NCI-H2081 treated with DMSO at 0.1 percent for 48 hours (cell line): ENCODE measurements at regions not wholly inside any gene's neighbourhood (a gene's known extent, or its start where the extent isn't known, plus 50 kb on each side); places are given as distances from the start of the nearest gene placed in this dataset.
"Not testable (repeated sequence)": the region's sequence is repeated elsewhere in the genome, so short reads cannot be mapped to it uniquely, and the experiment has no call there.

ENCODE experiments used
- DNase-seq: peaks from one replicate; lab custom pipeline; 2025; lab: John Stamatoyannopoulos, UW

- no peak for DNase-seq
These were observed 325.6 kb upstream of the MAGI2 start for GRCh38 chr7:79778786-79779770.

DNA sequence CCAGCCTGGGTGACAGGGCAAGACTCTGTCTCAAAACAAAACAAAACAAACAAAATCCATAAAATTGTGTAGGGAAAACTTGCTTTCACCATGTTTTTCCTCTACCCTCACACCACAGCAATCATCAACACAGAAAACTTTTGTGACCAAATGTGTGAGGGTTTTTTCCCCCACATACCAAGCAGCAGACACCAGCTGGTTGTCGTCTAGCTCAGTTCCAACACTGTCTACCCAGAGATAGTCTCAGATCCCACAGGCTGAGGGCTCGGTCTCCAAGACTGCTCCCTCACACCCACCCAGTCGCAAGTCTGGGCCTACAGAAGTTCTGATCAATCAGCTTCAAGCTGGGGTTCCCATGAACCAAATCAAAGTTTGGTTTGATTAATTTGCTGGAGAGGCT is 322.4 kb upstream of the MAGI2 start:
- no peak for DNase-seq

DNA sequence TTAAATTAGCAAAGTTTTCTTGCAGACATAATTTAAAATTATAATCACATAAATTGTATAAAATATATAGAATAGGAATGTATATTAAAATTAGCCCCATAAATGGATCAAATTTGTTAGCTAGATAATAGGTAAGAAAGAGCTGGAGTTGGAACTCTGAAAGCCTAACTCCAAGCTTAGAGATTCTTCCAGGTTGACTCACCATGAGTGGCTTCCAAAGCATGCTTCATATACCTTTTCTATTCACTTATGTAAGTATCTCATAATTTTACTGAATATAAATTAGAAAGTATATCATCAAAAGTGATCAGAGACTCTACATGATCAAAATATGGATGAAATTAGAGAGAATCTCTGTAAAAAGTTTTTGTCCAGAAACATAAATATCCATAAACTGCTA is 320.7 kb upstream of the MAGI2 start:
- DNase-seq = no peak

- DNase-seq = no peak
These were observed 317.5 kb upstream of the MAGI2 start for GRCh38 chr7:79770970-79771369.

GRCh38 chr7:79770063-79770462 is 316.6 kb upstream of the MAGI2 start:
- no peak for DNase-seq

DNA sequence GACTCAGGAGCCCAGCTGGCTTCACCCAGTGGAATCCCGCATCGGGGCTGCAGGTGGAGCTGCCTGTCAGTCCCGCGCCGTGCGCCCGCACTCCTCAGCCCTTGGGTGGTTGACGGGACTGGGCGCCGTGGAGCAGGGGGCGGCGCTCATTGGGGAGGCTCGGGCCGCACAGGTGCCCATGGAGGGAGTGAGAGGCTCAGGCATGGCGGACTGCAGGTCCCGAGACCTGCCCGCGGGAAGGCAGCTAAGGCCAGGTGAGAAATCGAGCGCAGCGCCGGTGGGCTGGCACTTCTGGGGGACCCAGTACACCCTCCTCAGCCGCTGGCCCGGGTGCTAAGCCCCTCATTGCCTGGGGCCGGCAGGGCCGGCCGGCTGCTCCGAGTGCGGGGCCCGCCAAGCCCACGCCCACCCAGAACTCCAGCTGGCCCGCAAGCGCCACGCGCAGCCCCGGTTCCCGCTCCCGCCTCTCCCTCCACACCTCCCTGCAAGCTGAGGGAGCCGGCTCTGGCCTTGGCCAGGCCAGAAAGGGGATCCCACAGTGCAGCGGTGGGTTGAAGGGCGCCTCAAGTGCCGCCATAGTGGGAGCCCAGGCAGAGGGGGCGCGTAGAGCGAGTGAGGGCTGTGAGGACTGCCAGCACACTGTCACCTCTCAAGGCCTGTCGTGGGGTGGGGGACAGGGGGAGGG is 314.6 kb upstream of the MAGI2 start:
- not testable (repeated sequence) for DNase-seq

- DNase-seq = not testable (repeated sequence)
These were observed 313.7 kb upstream of the MAGI2 start for GRCh38 chr7:79767192-79767591.

GRCh38 chr7:79761876-79762429 is 308.5 kb upstream of the MAGI2 start:
- DNase-seq = no peak

DNA sequence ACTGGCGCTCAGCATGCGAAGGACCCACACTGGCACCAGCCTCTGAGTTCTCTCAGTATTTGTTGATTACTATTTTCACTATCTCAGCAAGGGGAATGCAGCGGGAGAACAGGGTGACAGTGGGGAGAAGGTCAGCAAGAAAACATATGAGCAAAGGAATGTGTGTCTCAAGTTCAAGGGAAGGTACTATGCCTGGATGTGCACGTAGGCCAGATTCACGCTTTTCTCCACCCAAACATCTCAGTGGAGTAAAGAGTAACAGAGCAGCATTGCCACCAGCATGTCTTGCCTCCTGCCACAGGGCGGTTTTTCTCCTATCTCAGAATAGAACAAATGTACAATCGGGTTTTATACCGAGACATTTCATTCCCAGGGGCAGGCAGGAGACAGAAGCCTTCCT is 297.5 kb upstream of the MAGI2 start:
- not testable (repeated sequence) for DNase-seq

- no peak for DNase-seq
These were observed 296.4 kb upstream of the MAGI2 start for GRCh38 chr7:79749856-79750255.

- DNase-seq = no peak
These were observed 288.2 kb upstream of the MAGI2 start for GRCh38 chr7:79741684-79742083.

- DNase-seq = no peak
These were observed 286.6 kb upstream of the MAGI2 start for GRCh38 chr7:79740076-79740475.

DNA sequence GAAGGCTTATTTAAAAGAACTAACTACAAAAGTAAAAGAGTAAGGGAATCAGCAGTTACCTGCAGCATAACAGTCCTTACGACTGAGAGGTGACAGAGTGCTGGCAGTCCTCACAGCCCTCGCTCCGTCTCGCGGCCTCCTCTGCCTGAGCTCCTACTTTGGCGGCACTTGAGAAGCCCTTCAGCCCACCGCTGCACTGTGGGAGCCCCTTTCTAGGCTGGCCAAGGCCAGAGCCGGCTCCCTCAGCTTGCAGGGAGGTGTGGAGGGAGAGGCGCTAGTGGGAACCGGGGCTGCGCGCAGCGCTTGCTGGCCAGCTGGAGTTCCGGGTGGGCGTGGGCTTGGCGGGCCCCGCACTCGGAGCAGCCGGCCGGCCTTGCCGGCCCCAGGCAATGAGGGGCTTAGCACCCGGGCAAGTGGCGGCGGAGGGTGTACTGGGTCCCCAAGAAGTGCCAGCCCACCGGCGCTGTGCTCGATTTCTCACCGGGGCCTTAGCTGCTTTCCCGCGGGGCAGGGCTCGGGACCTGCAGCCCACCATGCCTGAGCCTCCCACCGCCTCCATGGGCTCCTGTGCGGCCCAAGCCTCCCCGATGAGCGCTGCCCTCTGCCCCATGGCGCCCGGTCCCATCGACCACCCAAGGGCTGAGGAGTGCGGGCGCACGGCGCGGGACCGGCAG is 285.7 kb upstream of the MAGI2 start:
- not testable (repeated sequence) for DNase-seq

GRCh38 chr7:79736418-79736817 is 283.0 kb upstream of the MAGI2 start:
- no peak for DNase-seq

DNA sequence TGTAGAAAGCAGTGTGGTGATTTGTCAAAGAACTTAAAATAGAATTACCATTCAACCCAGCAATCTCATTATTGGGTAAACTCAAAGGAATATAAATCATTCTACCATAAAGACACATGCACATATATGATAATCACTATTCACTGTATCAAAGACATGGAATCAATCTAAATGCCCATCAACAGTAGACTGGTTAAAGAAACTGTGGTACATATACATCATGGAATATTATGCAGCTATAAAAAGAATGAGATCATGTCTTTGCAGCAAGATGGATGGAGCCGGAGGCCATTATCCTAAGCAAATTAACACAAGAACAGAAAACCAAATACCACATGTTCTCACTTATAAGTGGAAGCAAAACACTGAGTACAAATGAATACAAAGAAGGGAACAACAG is 281.5 kb upstream of the MAGI2 start:
- DNase-seq = no peak

DNA sequence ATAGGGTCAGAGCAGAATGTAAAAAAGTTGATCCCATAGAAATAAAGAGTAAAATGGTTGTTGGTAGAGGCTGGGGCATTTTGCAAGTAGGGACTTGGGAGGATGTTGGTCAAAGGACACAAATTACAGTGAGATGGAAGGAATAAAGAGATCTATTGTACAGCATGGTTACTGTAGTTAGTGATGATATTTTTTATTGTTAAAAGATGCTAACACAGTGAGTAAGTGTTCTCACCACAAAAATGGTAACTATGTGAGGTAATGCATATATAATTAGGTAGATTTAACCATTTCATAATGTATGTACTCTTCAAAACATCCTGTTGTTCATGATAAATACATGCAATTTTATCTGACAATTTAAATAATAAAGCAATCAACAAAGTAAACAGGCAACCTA is 280.7 kb upstream of the MAGI2 start:
- DNase-seq = no peak

DNA sequence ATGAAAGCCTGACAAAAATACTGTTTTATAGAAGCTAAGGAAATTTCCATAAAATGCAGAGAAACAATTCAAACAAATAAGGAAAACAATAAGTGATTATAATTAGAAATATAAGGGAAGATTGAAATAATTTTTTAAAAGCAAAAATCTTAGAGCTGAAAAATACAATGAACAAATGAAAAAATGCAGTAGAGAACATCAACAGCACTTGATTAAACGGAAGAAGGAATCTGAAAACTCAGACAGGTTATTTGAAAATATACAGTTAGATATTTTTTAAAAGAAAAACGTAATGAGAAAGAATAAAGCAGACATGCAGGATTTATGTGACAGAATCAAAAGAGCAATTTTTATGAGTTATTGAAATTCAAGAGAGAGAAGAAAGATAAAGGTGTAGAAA is 279.1 kb upstream of the MAGI2 start:
- no peak for DNase-seq

DNA sequence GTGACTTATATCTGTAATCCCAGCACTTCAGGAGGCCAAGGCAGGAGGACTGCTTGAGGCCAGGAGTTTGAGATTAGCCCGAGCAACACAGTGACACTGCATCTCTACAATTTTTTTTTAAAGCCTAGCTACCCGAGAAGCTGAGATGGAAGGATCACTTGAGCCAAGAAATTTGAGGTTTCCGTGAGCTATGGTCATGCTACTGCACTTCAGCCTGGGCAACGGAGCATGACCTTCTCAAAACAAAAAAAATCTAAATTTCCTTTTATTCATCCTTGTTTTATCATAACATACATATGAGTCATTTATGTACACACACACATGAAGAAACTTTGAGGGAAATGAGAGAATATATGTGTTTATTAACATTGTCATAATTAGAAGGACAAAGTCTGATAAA is 277.5 kb upstream of the MAGI2 start:
- DNase-seq = no peak

GRCh38 chr7:79723833-79724618 is 270.6 kb upstream of the MAGI2 start:
- DNase-seq = no peak

DNA sequence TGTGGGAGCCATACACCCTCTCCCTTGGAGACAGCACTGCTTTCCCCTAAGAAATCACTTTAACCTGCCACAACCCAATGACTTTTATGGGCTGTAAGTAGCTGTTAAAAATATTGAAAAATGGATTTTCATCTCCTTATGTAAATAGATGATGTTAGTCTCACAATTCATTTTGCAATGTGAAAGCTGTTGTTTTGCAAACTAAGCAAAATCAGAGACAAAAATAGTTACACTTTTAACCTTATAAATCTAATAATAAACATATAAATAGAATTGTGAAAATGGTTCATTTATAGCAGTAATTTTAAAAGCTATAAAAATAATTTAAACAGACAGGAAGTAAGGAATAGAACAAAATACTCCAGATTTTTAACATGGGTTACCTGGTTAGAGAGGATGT is 268.8 kb upstream of the MAGI2 start:
- DNase-seq = no peak

- DNase-seq = no peak
These were observed 265.7 kb upstream of the MAGI2 start for GRCh38 chr7:79719216-79719615.

GRCh38 chr7:79716329-79716728 is 262.9 kb upstream of the MAGI2 start:
- DNase-seq = no peak
